PFSK-1 (cell line): ENCODE measurements at regions not wholly inside any gene's neighbourhood (a gene's known extent, or its start where the extent isn't known, plus 50 kb on each side); places are given as distances from the start of the nearest gene placed in this dataset.

ENCODE experiments used
- FOXP2 ChIP-seq: optimal IDR thresholded peaks from 2 replicates; pipeline ENCODE3; 2011; ENCODE audit warnings: borderline replicate concordance, control low read depth, inconsistent platforms; ENCODE audit not compliant: insufficient read depth; ENCODE audit errors: extremely low read length, extremely low read depth
- POLR2AphosphoS5 ChIP-seq: IDR thresholded peaks from 2 replicates; pipeline ENCODE4 v1.6.1; 2012; ENCODE audit warnings: low read depth, mild to moderate bottlenecking, control low read depth, low read length, moderate library complexity
- SIN3A ChIP-seq: IDR thresholded peaks from 2 replicates; pipeline ENCODE4 v1.6.1; 2012; ENCODE audit warnings: mild to moderate bottlenecking, low read length, moderate library complexity, borderline replicate concordance; ENCODE audit not compliant: insufficient read depth
- TAF1 ChIP-seq: IDR thresholded peaks from 2 replicates; pipeline ENCODE4 v1.6.1; 2012; ENCODE audit warnings: low read length, control low read depth, borderline replicate concordance; ENCODE audit not compliant: insufficient read depth
- TF ChIP-seq, protein P1 (sequence below), 2 experiments: IDR thresholded peaks; 2 replicates each; pipeline versions ENCODE4 v1.6.1 to v1.8.0; 2011 to 2012; ENCODE audit warnings: low read depth in 2 of 2, low read length in 2 of 2, control low read depth in 1 of 2, inconsistent platforms in 1 of 2, mild to moderate bottlenecking in 1 of 2, moderate library complexity in 1 of 2; ENCODE audit not compliant: insufficient read depth in 1 of 2

DNA sequence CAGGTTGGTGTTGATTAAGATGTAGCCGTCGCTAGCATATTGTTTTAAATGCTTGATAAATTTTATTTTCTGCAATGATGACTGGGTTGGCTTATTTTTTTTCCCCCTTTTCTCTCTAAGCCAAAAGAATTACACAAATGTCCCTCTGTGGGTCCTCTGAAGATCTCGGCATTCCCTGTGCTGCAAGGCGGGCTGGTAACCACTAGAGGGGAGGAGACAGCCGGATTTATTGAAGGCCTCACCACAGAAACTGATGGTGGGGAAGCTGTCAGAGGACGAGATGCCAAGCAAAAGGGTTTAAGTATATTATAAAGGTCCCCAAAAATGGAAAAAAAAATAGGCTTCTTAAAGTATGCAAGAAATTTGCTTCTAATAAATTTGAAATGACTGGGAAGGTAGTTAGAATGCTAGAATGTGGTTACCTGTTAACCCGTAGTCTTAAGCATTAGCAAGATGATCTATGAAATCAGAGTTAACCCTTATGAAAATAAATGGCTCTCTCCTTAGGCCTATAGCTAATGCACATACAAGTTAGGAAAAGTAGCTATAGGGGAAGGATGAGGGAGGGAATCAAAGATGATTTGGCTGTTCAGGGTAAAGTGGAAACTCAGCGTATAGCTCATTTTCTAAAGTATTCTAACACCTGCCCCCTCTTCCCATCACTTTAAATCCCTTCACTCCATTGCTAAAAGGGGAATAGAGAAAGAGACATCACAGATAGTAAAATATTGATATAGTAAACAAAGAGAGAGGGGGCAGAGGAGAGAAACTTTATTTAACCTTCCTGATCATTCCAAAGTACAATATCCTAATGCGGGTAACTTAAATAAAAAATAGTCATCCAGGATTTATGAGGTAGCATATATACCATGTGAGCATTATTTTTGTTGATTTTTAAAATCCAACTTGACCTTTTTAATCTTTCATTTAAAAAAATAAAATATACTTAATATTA is 894.5 kb upstream of the POU3F3 start:
- no peak for TF ChIP-seq TAF1
- TF ChIP-seq FOXP2: no peak
- no peak for TF ChIP-seq POLR2AphosphoS5
- TF ChIP-seq, protein P1, sequence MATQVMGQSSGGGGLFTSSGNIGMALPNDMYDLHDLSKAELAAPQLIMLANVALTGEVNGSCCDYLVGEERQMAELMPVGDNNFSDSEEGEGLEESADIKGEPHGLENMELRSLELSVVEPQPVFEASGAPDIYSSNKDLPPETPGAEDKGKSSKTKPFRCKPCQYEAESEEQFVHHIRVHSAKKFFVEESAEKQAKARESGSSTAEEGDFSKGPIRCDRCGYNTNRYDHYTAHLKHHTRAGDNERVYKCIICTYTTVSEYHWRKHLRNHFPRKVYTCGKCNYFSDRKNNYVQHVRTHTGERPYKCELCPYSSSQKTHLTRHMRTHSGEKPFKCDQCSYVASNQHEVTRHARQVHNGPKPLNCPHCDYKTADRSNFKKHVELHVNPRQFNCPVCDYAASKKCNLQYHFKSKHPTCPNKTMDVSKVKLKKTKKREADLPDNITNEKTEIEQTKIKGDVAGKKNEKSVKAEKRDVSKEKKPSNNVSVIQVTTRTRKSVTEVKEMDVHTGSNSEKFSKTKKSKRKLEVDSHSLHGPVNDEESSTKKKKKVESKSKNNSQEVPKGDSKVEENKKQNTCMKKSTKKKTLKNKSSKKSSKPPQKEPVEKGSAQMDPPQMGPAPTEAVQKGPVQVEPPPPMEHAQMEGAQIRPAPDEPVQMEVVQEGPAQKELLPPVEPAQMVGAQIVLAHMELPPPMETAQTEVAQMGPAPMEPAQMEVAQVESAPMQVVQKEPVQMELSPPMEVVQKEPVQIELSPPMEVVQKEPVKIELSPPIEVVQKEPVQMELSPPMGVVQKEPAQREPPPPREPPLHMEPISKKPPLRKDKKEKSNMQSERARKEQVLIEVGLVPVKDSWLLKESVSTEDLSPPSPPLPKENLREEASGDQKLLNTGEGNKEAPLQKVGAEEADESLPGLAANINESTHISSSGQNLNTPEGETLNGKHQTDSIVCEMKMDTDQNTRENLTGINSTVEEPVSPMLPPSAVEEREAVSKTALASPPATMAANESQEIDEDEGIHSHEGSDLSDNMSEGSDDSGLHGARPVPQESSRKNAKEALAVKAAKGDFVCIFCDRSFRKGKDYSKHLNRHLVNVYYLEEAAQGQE (IDR thresholded peaks at IDR 0.05; ENCODE audit: insufficient read depth in 1 of 2, low read depth in 2 of 2, low read length in 2 of 2): no peak
- no peak for TF ChIP-seq SIN3A

DNA sequence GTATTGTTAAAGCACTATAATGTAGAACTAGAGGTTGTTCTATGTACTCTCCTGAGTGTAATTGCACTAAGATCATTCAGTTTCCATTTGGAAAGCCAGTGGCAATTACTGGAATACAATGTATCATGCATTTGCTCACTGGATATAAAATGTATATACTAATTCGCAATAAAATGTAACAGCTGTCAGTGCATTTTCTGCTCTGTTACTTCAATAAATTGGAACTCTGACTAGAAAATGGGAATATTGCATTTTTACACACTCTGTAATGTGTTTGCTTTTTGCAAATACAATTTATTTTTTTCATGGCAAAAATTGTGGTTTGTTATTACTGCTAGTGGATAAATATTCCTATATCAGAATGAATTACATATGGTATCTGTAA is 893.8 kb upstream of the POU3F3 start:
- no peak for TF ChIP-seq POLR2AphosphoS5
- no peak for TF ChIP-seq SIN3A
- TF ChIP-seq TAF1: no peak
- TF ChIP-seq FOXP2: no peak
- TF ChIP-seq, protein P1 (IDR thresholded peaks at IDR 0.05; ENCODE audit: insufficient read depth in 1 of 2, low read depth in 2 of 2, low read length in 2 of 2): no peak

DNA sequence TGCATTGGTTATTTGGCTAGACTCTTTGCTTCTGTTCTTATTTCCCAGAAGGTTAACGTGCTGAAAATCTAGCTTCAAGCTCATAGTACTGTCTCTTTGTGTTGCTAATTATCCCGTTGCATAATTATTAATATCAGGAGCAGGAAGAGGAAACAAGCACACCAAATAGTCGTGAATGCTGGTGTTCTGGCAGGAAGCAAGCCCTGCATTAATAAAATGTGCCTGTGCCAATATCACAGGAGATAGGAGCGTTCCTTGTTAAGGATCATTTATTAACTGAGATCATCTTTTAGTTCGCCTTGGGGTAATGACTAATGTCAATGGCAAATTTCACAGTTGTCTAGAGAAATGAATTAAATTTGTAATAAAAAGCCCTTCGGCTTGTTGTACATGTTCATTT is 893.0 kb upstream of the POU3F3 start:
- TF ChIP-seq FOXP2: no peak
- TF ChIP-seq, protein P1 (IDR thresholded peaks at IDR 0.05; ENCODE audit: insufficient read depth in 1 of 2, low read depth in 2 of 2, low read length in 2 of 2): peak in 1 of 2 experiments; percentile 36; a peak in 1 of 4 replicates
- TF ChIP-seq TAF1: no peak
- TF ChIP-seq SIN3A: no peak

DNA sequence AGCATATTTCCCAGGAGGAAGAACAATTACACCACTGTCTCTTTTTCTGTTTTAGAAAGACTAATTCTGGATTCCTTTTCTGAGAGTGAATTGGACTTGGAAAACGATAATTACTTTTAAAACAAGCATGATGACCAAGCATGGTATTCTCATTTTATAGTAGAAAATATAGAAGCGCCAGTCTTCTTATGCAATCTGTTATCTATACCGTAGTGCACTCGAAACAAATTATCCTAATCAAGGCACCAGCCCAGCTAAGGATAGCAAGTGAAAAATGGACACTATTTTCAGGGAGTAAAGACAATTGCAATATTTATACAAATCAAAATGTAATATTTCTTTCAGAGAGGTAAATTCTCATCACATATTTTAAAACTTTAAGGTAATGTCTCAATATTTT is 892.1 kb upstream of the POU3F3 start:
- TF ChIP-seq, protein P1 (IDR thresholded peaks at IDR 0.05; ENCODE audit: insufficient read depth in 1 of 2, low read depth in 2 of 2, low read length in 2 of 2): no peak
- no peak for TF ChIP-seq POLR2AphosphoS5
- TF ChIP-seq TAF1: no peak
- TF ChIP-seq FOXP2: no peak
- TF ChIP-seq SIN3A: no peak

DNA sequence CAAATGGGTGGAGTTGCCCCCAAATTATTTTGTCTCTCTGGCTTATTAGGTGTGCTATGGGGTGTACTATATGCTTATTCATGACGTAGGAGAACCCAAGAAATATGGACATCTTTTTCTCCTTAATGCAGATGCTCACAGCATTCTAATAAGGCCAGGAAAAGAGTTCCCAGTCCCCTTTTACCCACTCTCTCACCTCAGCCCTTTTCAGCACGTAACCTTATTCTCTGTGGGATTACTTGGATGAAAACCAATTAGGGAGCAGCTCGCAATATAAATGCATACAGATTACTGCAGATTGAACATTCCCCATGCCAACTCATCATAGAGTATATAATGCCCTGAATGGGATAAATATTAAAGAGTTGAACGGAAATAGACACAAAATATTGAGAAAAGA is 891.2 kb upstream of the POU3F3 start:
- no peak for TF ChIP-seq FOXP2
- no peak for TF ChIP-seq SIN3A
- no peak for TF ChIP-seq TAF1
- TF ChIP-seq POLR2AphosphoS5: no peak
- TF ChIP-seq, protein P1 (IDR thresholded peaks at IDR 0.05; ENCODE audit: insufficient read depth in 1 of 2, low read depth in 2 of 2, low read length in 2 of 2): no peak
